ENCODE measurements at regions not wholly inside any gene's neighbourhood (a gene's known extent, or its start where the extent isn't known, plus 50 kb on each side); places are given as distances from the start of the nearest gene placed in this dataset.

GRCh38 chr15:101539930-101540329, 50.4 kb upstream of the PCSK6 start:
- no peak for DNase-seq (ENCODE audit: low read depth)
- TF ChIP-seq CTCF (conservative IDR thresholded peaks at IDR 0.05; ENCODE audit: control insufficient read depth, insufficient read depth, low read depth, low read length): no peak
- H3K4me3 ChIP-seq (ENCODE audit: control insufficient read depth, low read depth, low read length): no peak overlapping the region

- no peak for TF ChIP-seq CTCF (conservative IDR thresholded peaks at IDR 0.05; ENCODE audit: control insufficient read depth, insufficient read depth, low read depth, low read length)
- DNase-seq (ENCODE audit: low read depth): no peak
These were observed 50.0 kb upstream of the PCSK6 start for GRCh38 chr15:101539492-101539891.

More at GRCh38 chr15:101539492-101539891, 50.0 kb upstream of the PCSK6 start:
- no peak overlapping the region for H3K4me3 ChIP-seq (ENCODE audit: control insufficient read depth, low read depth, low read length)
